ENCODE measurements at regions not wholly inside any gene's neighbourhood (a gene's known extent, or its start where the extent isn't known, plus 50 kb on each side); places are given as distances from the start of the nearest gene placed in this dataset.

DNA sequence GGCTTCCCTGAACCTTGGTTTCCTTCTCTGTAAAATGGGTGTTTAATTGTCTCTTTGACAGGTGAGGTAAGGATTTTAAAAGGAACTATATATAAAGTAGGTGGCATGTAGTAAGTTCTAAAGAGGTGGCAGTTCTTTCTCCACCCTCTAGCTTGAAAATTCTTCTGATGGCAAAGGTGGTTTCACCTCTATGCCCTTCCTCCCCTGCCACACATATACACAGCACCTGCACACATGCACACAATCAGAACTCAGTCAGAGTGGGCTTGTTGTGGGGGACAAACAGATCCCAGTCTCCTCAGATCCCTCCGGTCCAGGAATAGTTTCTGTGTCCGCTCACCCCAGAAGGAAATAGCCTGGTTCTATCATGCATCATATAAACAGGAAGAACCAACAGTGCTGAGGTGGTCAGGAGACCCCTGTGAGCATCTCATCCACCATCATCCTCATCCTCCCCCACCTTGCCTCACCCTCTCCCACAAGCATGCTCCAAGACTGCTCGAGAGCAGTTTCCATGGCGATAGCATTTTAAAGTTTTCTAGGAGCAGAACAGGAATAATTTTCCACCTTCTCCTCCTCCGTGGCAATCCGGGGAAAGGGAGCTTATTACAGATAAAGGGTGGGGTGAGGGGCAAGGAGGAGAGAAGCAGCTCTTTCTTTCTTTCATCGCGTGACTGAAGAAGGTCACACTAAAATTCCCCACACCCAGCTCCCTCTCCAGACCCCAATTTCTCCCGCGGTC is 123.6 kb downstream of the CHST1 start:
- Mint-ChIP-seq H3K4me3 (no peak overlapping the region), H3K4me1 (no peaks in the 10 kb centered on the region), H3K36me3 (no peaks in the 10 kb centered on the region), H3K27me3 (peaks cover 6% of the 10 kb centered on the region), H3K27ac (no peak overlapping the region), H3K9me3 (peaks cover 0 to 3% (median 0%) of the 10 kb centered on the region in 7 donors)
- Histone ChIP-seq H3K27ac (ENCODE audit: insufficient read depth, low read length, poor library complexity, severe bottlenecking) (no peak overlapping the region), H3K27me3 (ENCODE audit: control insufficient read depth, insufficient read depth, low read length) (no peaks in the 10 kb centered on the region), H3K4me3 (ENCODE audit: low read depth, low read length) (no peak overlapping the region), H3K4me1 (ENCODE audit: control insufficient read depth, insufficient read depth, low read length, poor library complexity, severe bottlenecking) (no peaks in the 10 kb centered on the region), H3K36me3 (ENCODE audit: control insufficient read depth, insufficient read depth, low read length) (no peaks in the 10 kb centered on the region), H3K9me3 (ENCODE audit: control insufficient read depth in 2 of 2, low read length in 2 of 2) (no peaks in the 10 kb centered on the region)
- ATAC-seq (ENCODE audit: low read depth in 2 of 2) (no peak), DNase-seq (no peak)

DNA sequence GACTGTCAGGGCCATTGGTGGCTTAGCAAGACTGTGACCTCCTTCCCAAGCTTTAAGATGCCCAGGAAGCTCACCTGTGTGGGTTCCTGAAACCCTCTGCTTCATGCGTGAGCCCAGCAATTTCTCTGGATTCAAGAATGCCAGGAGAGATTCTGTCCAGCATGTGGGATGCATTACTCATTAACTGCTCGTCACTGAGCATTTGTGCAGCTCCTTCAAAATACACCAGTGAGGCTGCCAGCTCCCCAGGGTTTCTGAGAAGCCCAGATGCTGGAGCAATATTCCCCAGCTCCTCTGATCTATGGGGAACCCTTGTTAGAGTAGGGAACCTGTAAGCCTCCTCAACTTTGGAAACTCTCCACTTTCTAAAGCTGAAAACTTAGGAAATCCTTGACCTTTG is 126.5 kb downstream of the CHST1 start:
- Histone ChIP-seq H3K4me1 (ENCODE audit: control insufficient read depth, insufficient read depth, low read length, poor library complexity, severe bottlenecking) (no peaks in the 10 kb centered on the region), H3K4me3 (ENCODE audit: low read depth, low read length) (no peak overlapping the region), H3K27me3 (ENCODE audit: control insufficient read depth, insufficient read depth, low read length) (no peaks in the 10 kb centered on the region), H3K27ac (ENCODE audit: insufficient read depth, low read length, poor library complexity, severe bottlenecking) (no peak overlapping the region), H3K36me3 (ENCODE audit: control insufficient read depth, insufficient read depth, low read length) (no peaks in the 10 kb centered on the region), H3K9me3 (ENCODE audit: control insufficient read depth in 2 of 2, low read length in 2 of 2) (no peaks in the 10 kb centered on the region)
- DNase-seq = no peak
- Mint-ChIP-seq H3K4me1 (no peaks in the 10 kb centered on the region), H3K9me3 (peaks cover 0 to 3% (median 0%) of the 10 kb centered on the region in 7 donors), H3K27ac (no peak overlapping the region), H3K27me3 (peaks cover 5% of the 10 kb centered on the region), H3K4me3 (no peak overlapping the region), H3K36me3 (no peaks in the 10 kb centered on the region)
- no peak for ATAC-seq (ENCODE audit: low read depth in 2 of 2)

DNA sequence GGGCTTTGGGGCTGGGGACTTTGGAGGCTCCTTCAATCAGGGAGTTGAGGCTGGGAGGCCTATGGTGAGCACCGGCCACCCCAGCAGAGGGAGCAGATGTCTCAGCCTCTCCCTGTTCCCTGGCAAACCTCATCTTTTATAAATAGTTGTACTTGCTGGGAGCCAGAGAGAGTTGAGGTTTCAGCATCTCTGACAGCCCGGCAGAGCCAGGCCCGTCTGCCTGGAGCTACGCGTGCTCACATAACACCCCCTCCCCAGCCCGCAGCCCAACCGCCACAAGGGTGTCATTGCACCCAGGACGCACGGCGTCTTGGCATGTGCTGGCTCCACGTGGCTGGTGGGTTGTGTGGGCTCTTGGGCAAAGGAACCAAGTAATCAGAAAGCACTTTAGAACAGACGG is 127.1 kb downstream of the CHST1 start:
- Histone ChIP-seq H3K27ac (ENCODE audit: insufficient read depth, low read length, poor library complexity, severe bottlenecking) (no peak overlapping the region), H3K4me1 (ENCODE audit: control insufficient read depth, insufficient read depth, low read length, poor library complexity, severe bottlenecking) (no peaks in the 10 kb centered on the region), H3K36me3 (ENCODE audit: control insufficient read depth, insufficient read depth, low read length) (no peaks in the 10 kb centered on the region), H3K4me3 (ENCODE audit: low read depth, low read length) (no peak overlapping the region), H3K27me3 (ENCODE audit: control insufficient read depth, insufficient read depth, low read length) (no peaks in the 10 kb centered on the region), H3K9me3 (ENCODE audit: control insufficient read depth in 2 of 2, low read length in 2 of 2) (no peaks in the 10 kb centered on the region)
- DNase-seq = no peak
- no peak for ATAC-seq (ENCODE audit: low read depth in 2 of 2)
- Mint-ChIP-seq H3K9me3 (peaks cover 0 to 3% (median 0%) of the 10 kb centered on the region in 7 donors), H3K27me3 (peaks cover 5% of the 10 kb centered on the region), H3K27ac (peak overlapping the region in 1 of 3 donors; percentile 20), H3K4me1 (no peaks in the 10 kb centered on the region), H3K36me3 (no peaks in the 10 kb centered on the region), H3K4me3 (no peak overlapping the region)

DNA sequence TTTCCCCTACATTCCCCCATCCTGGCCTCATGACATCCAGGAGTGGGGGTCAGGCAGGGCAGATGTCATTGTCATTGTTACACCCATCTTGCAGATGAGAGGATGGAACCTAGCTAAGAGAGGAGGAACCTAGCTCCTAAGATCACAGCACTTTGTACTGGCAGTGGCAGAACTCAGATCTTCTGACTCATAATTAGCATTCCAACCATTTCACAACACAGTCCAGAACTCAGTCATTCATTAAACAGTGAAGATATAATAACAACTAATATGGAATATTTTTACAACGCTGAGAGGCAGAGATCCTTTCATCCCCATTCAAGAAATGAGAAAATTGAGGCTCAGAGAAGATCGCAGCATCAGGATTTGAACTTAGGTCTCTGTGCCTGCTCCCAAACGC is 127.8 kb downstream of the CHST1 start:
- H3K9me3 Mint-ChIP-seq = peaks cover 0 to 3% (median 0%) of the 10 kb centered on the region in 7 donors
- H3K27me3 Mint-ChIP-seq = peaks cover 5% of the 10 kb centered on the region
- Histone ChIP-seq H3K36me3 (ENCODE audit: control insufficient read depth, insufficient read depth, low read length) (no peaks in the 10 kb centered on the region), H3K27ac (ENCODE audit: insufficient read depth, low read length, poor library complexity, severe bottlenecking) (no peak overlapping the region), H3K27me3 (ENCODE audit: control insufficient read depth, insufficient read depth, low read length) (no peaks in the 10 kb centered on the region), H3K4me3 (ENCODE audit: low read depth, low read length) (no peak overlapping the region), H3K4me1 (ENCODE audit: control insufficient read depth, insufficient read depth, low read length, poor library complexity, severe bottlenecking) (no peaks in the 10 kb centered on the region), H3K9me3 (ENCODE audit: control insufficient read depth in 2 of 2, low read length in 2 of 2) (no peaks in the 10 kb centered on the region)
- no peak overlapping the region for H3K27ac Mint-ChIP-seq
- no peak for DNase-seq
- H3K36me3 Mint-ChIP-seq = no peaks in the 10 kb centered on the region
- no peak for ATAC-seq (ENCODE audit: low read depth in 2 of 2)
- no peaks in the 10 kb centered on the region for H3K4me1 Mint-ChIP-seq
- H3K4me3 Mint-ChIP-seq = no peak overlapping the region

DNA sequence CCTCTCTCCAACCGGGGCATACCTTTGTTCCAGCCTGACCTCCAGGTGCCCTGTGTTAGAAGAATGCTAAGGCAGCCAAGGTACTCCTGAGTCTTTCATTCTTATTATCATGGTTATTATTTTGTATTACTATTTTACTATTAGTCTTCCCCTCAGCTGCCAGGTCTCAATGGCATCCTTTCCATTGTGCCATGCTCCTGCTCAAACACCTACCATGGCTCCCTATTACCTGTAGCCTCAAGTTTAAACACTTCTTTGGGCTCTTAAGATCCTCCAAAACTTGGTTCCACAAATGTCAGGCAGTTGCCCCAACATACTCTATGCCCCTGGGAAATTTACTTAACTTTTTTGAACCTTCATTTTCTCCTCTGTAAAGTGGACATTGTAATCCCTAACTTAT is 130.4 kb downstream of the CHST1 start:
- H3K27ac ChIP-seq (ENCODE audit: insufficient read depth, low read length, poor library complexity, severe bottlenecking) = no peak overlapping the region
- ATAC-seq (ENCODE audit: low read depth in 2 of 2) (no peak), DNase-seq (no peak)
- Mint-ChIP-seq H3K27me3 (no peaks in the 10 kb centered on the region), H3K4me3 (no peak overlapping the region), H3K9me3 (no peaks in the 10 kb centered on the region), H3K27ac (no peak overlapping the region), H3K36me3 (no peaks in the 10 kb centered on the region), H3K4me1 (no peaks in the 10 kb centered on the region)
- H3K9me3 ChIP-seq (ENCODE audit: control insufficient read depth in 2 of 2, low read length in 2 of 2) = no peaks in the 10 kb centered on the region
- no peak overlapping the region for H3K4me3 ChIP-seq (ENCODE audit: low read depth, low read length)
- no peaks in the 10 kb centered on the region for H3K4me1 ChIP-seq (ENCODE audit: control insufficient read depth, insufficient read depth, low read length, poor library complexity, severe bottlenecking)
- H3K27me3 ChIP-seq (ENCODE audit: control insufficient read depth, insufficient read depth, low read length) = no peaks in the 10 kb centered on the region
- no peaks in the 10 kb centered on the region for H3K36me3 ChIP-seq (ENCODE audit: control insufficient read depth, insufficient read depth, low read length)

DNA sequence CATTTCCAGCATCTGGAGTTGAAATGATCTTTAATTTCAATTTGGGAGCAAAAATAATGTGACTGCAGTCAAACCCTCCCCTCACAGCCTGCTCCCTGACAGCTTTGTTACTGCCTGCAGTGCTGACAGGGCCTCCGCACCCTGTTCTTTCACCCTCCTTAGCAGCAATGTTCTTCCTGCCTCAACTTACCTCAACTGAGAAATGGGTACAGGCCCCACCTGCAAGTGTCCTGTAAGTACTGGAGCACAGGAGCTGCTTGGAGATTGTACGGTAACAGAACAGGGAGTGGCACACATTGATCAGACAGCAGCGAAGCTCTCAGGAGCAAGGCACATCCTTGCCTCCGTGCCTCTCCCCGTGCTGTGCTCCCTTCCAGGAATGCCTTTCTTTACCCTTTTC is 131.3 kb downstream of the CHST1 start:
- Mint-ChIP-seq H3K9me3 (no peaks in the 10 kb centered on the region), H3K4me1 (no peaks in the 10 kb centered on the region), H3K36me3 (no peaks in the 10 kb centered on the region), H3K4me3 (no peak overlapping the region), H3K27ac (no peak overlapping the region), H3K27me3 (no peaks in the 10 kb centered on the region)
- Histone ChIP-seq H3K27ac (ENCODE audit: insufficient read depth, low read length, poor library complexity, severe bottlenecking) (no peak overlapping the region), H3K9me3 (ENCODE audit: control insufficient read depth in 2 of 2, low read length in 2 of 2) (no peaks in the 10 kb centered on the region), H3K4me3 (ENCODE audit: low read depth, low read length) (no peak overlapping the region), H3K4me1 (ENCODE audit: control insufficient read depth, insufficient read depth, low read length, poor library complexity, severe bottlenecking) (no peaks in the 10 kb centered on the region), H3K27me3 (ENCODE audit: control insufficient read depth, insufficient read depth, low read length) (no peaks in the 10 kb centered on the region), H3K36me3 (ENCODE audit: control insufficient read depth, insufficient read depth, low read length) (no peaks in the 10 kb centered on the region)
- no peak for ATAC-seq (ENCODE audit: low read depth in 2 of 2)
- DNase-seq = no peak

DNA sequence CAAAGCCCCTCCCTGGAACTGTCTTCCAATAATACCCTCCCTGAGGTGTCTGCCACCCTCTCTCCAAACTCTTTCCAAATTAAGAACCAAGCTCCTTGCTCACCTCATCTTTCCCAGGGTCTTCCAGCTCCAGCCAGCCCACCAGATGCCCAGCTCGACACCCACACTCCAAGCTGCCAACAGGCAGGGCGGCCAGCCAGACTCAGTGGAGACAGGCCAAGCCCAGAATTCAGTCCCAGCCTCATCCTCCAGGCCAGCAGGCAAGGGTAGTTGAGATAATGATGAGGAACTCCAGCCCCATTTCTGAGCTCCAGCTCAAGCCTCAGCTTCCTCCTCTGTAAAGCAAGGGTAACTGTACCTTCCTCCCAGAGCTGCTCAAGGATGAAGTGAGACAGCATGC is 132.9 kb downstream of the CHST1 start:
- H3K27me3 ChIP-seq (ENCODE audit: control insufficient read depth, insufficient read depth, low read length) = no peaks in the 10 kb centered on the region
- H3K36me3 Mint-ChIP-seq = no peaks in the 10 kb centered on the region
- ATAC-seq (ENCODE audit: low read depth in 2 of 2) (no peak), DNase-seq (no peak)
- H3K27me3 Mint-ChIP-seq = no peaks in the 10 kb centered on the region
- no peak overlapping the region for H3K27ac Mint-ChIP-seq
- no peaks in the 10 kb centered on the region for H3K4me1 Mint-ChIP-seq
- H3K4me3 ChIP-seq (ENCODE audit: low read depth, low read length) = no peak overlapping the region
- H3K27ac ChIP-seq (ENCODE audit: insufficient read depth, low read length, poor library complexity, severe bottlenecking) = no peak overlapping the region
- H3K4me3 Mint-ChIP-seq = no peak overlapping the region
- H3K9me3 ChIP-seq (ENCODE audit: control insufficient read depth in 2 of 2, low read length in 2 of 2) = no peaks in the 10 kb centered on the region
- no peaks in the 10 kb centered on the region for H3K36me3 ChIP-seq (ENCODE audit: control insufficient read depth, insufficient read depth, low read length)
- no peaks in the 10 kb centered on the region for H3K4me1 ChIP-seq (ENCODE audit: control insufficient read depth, insufficient read depth, low read length, poor library complexity, severe bottlenecking)
- no peaks in the 10 kb centered on the region for H3K9me3 Mint-ChIP-seq

DNA sequence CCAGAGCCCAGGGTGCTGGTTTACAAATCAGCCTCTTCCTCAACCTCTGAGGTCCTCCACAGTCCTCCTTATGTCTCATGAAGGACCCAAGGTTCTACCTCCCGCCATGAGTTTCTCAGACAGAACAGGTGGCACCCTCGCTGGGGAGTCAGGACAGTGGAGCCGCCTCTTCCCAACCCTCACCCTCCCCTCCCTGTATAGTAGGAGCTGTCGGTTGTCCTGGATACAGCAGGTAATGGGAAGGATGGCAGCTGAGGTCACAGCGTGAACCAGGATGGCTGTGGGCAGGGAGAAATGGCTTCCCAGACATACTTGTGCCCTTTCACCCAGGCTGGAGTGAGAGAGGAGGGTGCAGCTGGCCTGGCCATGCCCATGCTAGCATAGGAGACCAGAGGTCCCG is 134.6 kb downstream of the CHST1 start:
- DNase-seq (no peak), ATAC-seq (ENCODE audit: low read depth in 2 of 2) (no peak)
- no peaks in the 10 kb centered on the region for H3K27me3 ChIP-seq (ENCODE audit: control insufficient read depth, insufficient read depth, low read length)
- no peak overlapping the region for H3K27ac ChIP-seq (ENCODE audit: insufficient read depth, low read length, poor library complexity, severe bottlenecking)
- no peaks in the 10 kb centered on the region for H3K36me3 ChIP-seq (ENCODE audit: control insufficient read depth, insufficient read depth, low read length)
- H3K27me3 Mint-ChIP-seq = no peaks in the 10 kb centered on the region
- H3K9me3 Mint-ChIP-seq = no peaks in the 10 kb centered on the region
- no peak overlapping the region for H3K4me3 Mint-ChIP-seq
- H3K4me1 Mint-ChIP-seq = no peaks in the 10 kb centered on the region
- no peaks in the 10 kb centered on the region for H3K36me3 Mint-ChIP-seq
- H3K27ac Mint-ChIP-seq = no peak overlapping the region
- H3K4me1 ChIP-seq (ENCODE audit: control insufficient read depth, insufficient read depth, low read length, poor library complexity, severe bottlenecking) = no peaks in the 10 kb centered on the region
- H3K9me3 ChIP-seq (ENCODE audit: control insufficient read depth in 2 of 2, low read length in 2 of 2) = no peaks in the 10 kb centered on the region
- no peak overlapping the region for H3K4me3 ChIP-seq (ENCODE audit: low read depth, low read length)
